ENCODE measurements at regions not wholly inside any gene's neighbourhood (a gene's known extent, or its start where the extent isn't known, plus 50 kb on each side); places are given as distances from the start of the nearest gene placed in this dataset.

GRCh38 chr19:30106417-30107095 lies 164.5 kb downstream of the URI1 start:
- TF ChIP-seq CTCF (IDR thresholded peaks at IDR 0.05) (no peak), POLR2A (IDR thresholded peaks at IDR 0.05) (no peak)
- intact Hi-C loops (cut with DNase I), result no loop called here
- no peaks in the 10 kb centered on the region for H3K9me3 ChIP-seq (replicated peaks in 1 of 3)
- H3K36me3 ChIP-seq (replicated peaks in 1 of 2), result no peaks in the 10 kb centered on the region
- DNase-seq, result no peak
- no peaks in the 10 kb centered on the region for H3K4me1 ChIP-seq (replicated peaks in 1 of 2)
- no peaks in the 10 kb centered on the region for H3K27me3 ChIP-seq
- H3K27ac ChIP-seq, result no peak overlapping the region
- 71 to 85% (median 83%) methylated on average over 8 to 11 of the region's 11 CpGs for WGBS, 4 donors
- H3K4me3 ChIP-seq, result no peak overlapping the region

- 42 to 63% (median 49%) methylated on average over 8 to 12 of the region's 12 CpGs for WGBS, 4 donors
- H3K9me3 ChIP-seq (replicated peaks in 1 of 3), result no peaks in the 10 kb centered on the region
- DNase-seq, result no peak
Measured at GRCh38 chr19:30107251-30107650, 165.2 kb downstream of the URI1 start.

GRCh38 chr19:30109565-30109964 lies 167.5 kb downstream of the URI1 start:
- 73 to 79% (median 76%) methylated on average over 5 of the region's 5 CpGs for WGBS, 4 donors
- Histone ChIP-seq H3K9me3 (replicated peaks in 1 of 3) (no peaks in the 10 kb centered on the region), H3K27ac (no peak overlapping the region), H3K36me3 (replicated peaks in 1 of 2) (no peaks in the 10 kb centered on the region), H3K27me3 (no peaks in the 10 kb centered on the region), H3K4me3 (no peak overlapping the region), H3K4me1 (replicated peaks in 1 of 2) (no peaks in the 10 kb centered on the region)
- intact Hi-C loops (cut with DNase I), result no loop called here
- TF ChIP-seq POLR2A (IDR thresholded peaks at IDR 0.05) (no peak), CTCF (IDR thresholded peaks at IDR 0.05) (no peak)
- no peak for DNase-seq

More at GRCh38 chr19:30107251-30107650, 165.2 kb downstream of the URI1 start:
- H3K4me3 ChIP-seq, result no peak overlapping the region
- intact Hi-C loops (cut with DNase I), result no loop called here
- TF ChIP-seq POLR2A (IDR thresholded peaks at IDR 0.05), result no peak
- TF ChIP-seq CTCF (IDR thresholded peaks at IDR 0.05), result no peak
- no peaks in the 10 kb centered on the region for H3K4me1 ChIP-seq (replicated peaks in 1 of 2)
- H3K27me3 ChIP-seq, result no peaks in the 10 kb centered on the region
- no peaks in the 10 kb centered on the region for H3K36me3 ChIP-seq (replicated peaks in 1 of 2)
- H3K27ac ChIP-seq, result no peak overlapping the region

GRCh38 chr19:30111021-30111855 lies 169.2 kb downstream of the URI1 start:
- intact Hi-C loops (cut with DNase I), result no loop called here
- 88 to 93% (median 91%) methylated on average over 13 to 22 of the region's 22 CpGs for WGBS, 4 donors
- DNase-seq, result no peak
- Histone ChIP-seq H3K9me3 (replicated peaks in 1 of 3) (no peaks in the 10 kb centered on the region), H3K27me3 (no peaks in the 10 kb centered on the region), H3K4me3 (no peak overlapping the region), H3K27ac (no peak overlapping the region), H3K4me1 (replicated peaks in 1 of 2) (no peaks in the 10 kb centered on the region), H3K36me3 (replicated peaks in 1 of 2) (no peaks in the 10 kb centered on the region)
- TF ChIP-seq CTCF (IDR thresholded peaks at IDR 0.05) (no peak), POLR2A (IDR thresholded peaks at IDR 0.05) (no peak)
